Body of pancreas (tissue), 4 donors: ENCODE measurements at regions not wholly inside any gene's neighbourhood (a gene's known extent, or its start where the extent isn't known, plus 50 kb on each side); places are given as distances from the start of the nearest gene placed in this dataset.

Experiments used
- ATAC-seq: fragments of 150-250 bp; one replicate; pipeline ENCODE4 v1.9.1; 2016
- DNase-seq, 4 donors: peaks; one replicate each; pipeline ENCODE4 v3.0.0-alpha.2; 2019
- H3K27ac ChIP-seq, 4 donors: fragments of 200-600 bp; sonication (generic); 1 replicate in 3 of 4; 2 replicates in 1 of 4; pipeline versions ENCODE4 v1.5.1 to v1.6.1; 2016 to 2019; ENCODE audit warnings: mild to moderate bottlenecking in 1 of 4, mixed read lengths in 1 of 4, moderate library complexity in 1 of 4
- H3K27me3 ChIP-seq, 2 donors: fragments of 200-600 bp; sonication (generic); one replicate each; pipeline ENCODE4 v1.6.0; 2016; ENCODE audit warnings: mild to moderate bottlenecking in 1 of 2
- H3K36me3 ChIP-seq, 2 donors: fragments of 200-600 bp; sonication (generic); replicated peaks in 1 of 2; 2 replicates each; pipeline ENCODE4 v1.5.1; 2016; ENCODE audit warnings: low read depth in 2 of 2; ENCODE audit not compliant: insufficient read depth in 1 of 2
- H3K4me1 ChIP-seq: fragments of 200-600 bp; sonication (generic); one replicate; pipeline ENCODE4 v1.6.0; 2016
- H3K4me3 ChIP-seq, 2 donors: fragments of 200-600 bp; sonication (generic); 1 replicate in 1 of 2; 2 replicates in 1 of 2; pipeline ENCODE4 v1.5.1; 2016 to 2019
- H3K9me3 ChIP-seq, 3 donors: fragments of 200-600 bp; sonication (generic); 1 replicate in 2 of 3; 2 replicates in 1 of 3; pipeline ENCODE4 v1.5.1; 2016
- CTCF ChIP-seq, 7 experiments: fragments of 450-650 bp in 4 of 7; fragments of 200-600 bp in 3 of 7; sonication (generic) in 3 of 7; IDR thresholded peaks; one replicate each; pipeline ENCODE4 v1.5.1; 2016 to 2019; ENCODE audit warnings: antibody characterized with exemption in 7 of 7
- POLR2A ChIP-seq, 3 donors: fragments of 450-650 bp; IDR thresholded peaks; one replicate each; pipeline ENCODE4 v1.6.1; 2016; ENCODE audit warnings: antibody characterized with exemption in 3 of 3, mild to moderate bottlenecking in 2 of 3
- WGBS, 2 donors: methylation state at CpG; one replicate each; pipeline ENCODE4 v1.1.5; 2017; 5-methylcytosine and 5-hydroxymethylcytosine counted together
- intact Hi-C: fragments of 100-400 bp; cut with DNase I; formaldehyde crosslinking; loops from one replicate; pipeline ENCODE4 v1.15.1; 2023

- TF ChIP-seq POLR2A (IDR thresholded peaks at IDR 0.05): no peak
- no peak for TF ChIP-seq CTCF (IDR thresholded peaks at IDR 0.05)
- Histone ChIP-seq H3K4me3 (no peak overlapping the region), H3K9me3 (no peaks in the 10 kb centered on the region), H3K27ac (no peak overlapping the region), H3K27me3 (no peaks in the 10 kb centered on the region), H3K4me1 (no peaks in the 10 kb centered on the region), H3K36me3 (no peaks in the 10 kb centered on the region)
- intact Hi-C loops: no loop called here
- DNase-seq: no peak
- WGBS, 2 donors: 52 to 71% methylated on average over 4 of the region's 4 CpGs
- ATAC-seq: no peak
Observed at GRCh38 chr2:150567771-150568301, 80.4 kb upstream of the RND3 start.

GRCh38 chr2:150566289-150566688, 78.8 kb upstream of the RND3 start:
- Histone ChIP-seq H3K4me1 (no peaks in the 10 kb centered on the region), H3K9me3 (no peaks in the 10 kb centered on the region), H3K27ac (no peak overlapping the region), H3K4me3 (no peak overlapping the region), H3K36me3 (no peaks in the 10 kb centered on the region), H3K27me3 (no peaks in the 10 kb centered on the region)
- intact Hi-C loops: no loop called here
- WGBS, 2 donors: 53 to 76% methylated on average over 3 of the region's 3 CpGs
- DNase-seq: no peak
- TF ChIP-seq CTCF (IDR thresholded peaks at IDR 0.05) (no peak), POLR2A (IDR thresholded peaks at IDR 0.05) (no peak)
- ATAC-seq: no peak

- ATAC-seq: no peak
- Histone ChIP-seq H3K4me1 (no peaks in the 10 kb centered on the region), H3K4me3 (no peak overlapping the region), H3K27ac (no peak overlapping the region), H3K9me3 (no peaks in the 10 kb centered on the region), H3K36me3 (no peaks in the 10 kb centered on the region), H3K27me3 (no peaks in the 10 kb centered on the region)
- 50 to 71% methylated on average over 1 of the region's 1 CpG for WGBS, 2 donors
- DNase-seq: no peak
- TF ChIP-seq POLR2A (IDR thresholded peaks at IDR 0.05) (no peak), CTCF (IDR thresholded peaks at IDR 0.05) (no peak)
- intact Hi-C loops: no loop called here
Observed at GRCh38 chr2:150561076-150561475, 73.6 kb upstream of the RND3 start.

- 26 to 45% methylated on average over 2 of the region's 2 CpGs for WGBS, 2 donors
- TF ChIP-seq CTCF (IDR thresholded peaks at IDR 0.05): no peak
- TF ChIP-seq POLR2A (IDR thresholded peaks at IDR 0.05): no peak
- ATAC-seq (no peak), DNase-seq (no peak)
- Histone ChIP-seq H3K4me3 (no peak overlapping the region), H3K36me3 (no peaks in the 10 kb centered on the region), H3K27ac (no peak overlapping the region), H3K9me3 (no peaks in the 10 kb centered on the region), H3K4me1 (no peaks in the 10 kb centered on the region), H3K27me3 (no peaks in the 10 kb centered on the region)
- intact Hi-C loops: no loop called here
Observed at GRCh38 chr2:150557020-150557600, 69.6 kb upstream of the RND3 start.
